Stimulated activated CD8-positive, alpha-beta memory T cell treated with anti-CD3 and anti-CD28 coated beads, Interleukin-2, amount 100 ng/mL, for 1 hour (primary cell): ENCODE measurements at regions not wholly inside any gene's neighbourhood (a gene's known extent, or its start where the extent isn't known, plus 50 kb on each side); places are given as distances from the start of the nearest gene placed in this dataset.
"Not testable (repeated sequence)": the region's sequence is repeated elsewhere in the genome, so short reads cannot be mapped to it uniquely, and the experiment has no call there.

Experiments used
- DNase-seq, 2 donors: peaks; one replicate each; pipeline ENCODE4 v3.0.0-alpha.2; 2020; ENCODE audit warnings: low read depth in 2 of 2

DNA sequence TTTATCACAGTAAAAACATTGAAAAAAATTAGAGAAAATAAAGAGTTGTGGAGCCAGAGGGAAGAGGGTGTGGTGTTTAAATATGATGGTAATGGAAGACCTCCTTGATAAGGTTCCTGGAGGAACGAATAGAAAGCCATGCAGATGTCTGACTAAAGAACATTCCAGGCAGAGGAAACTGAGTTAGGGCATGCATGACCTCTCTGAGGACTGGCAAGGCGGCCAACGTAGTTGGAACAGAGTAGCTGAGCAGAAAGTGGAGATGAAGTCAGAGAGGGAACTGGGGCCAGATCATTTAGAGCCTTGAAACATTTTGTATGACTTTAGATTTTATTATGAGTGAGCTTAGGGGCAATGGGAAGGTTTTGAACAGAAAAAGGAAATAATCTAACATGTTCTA is 377.5 kb downstream of the HLX start:
- no peak for DNase-seq

DNA sequence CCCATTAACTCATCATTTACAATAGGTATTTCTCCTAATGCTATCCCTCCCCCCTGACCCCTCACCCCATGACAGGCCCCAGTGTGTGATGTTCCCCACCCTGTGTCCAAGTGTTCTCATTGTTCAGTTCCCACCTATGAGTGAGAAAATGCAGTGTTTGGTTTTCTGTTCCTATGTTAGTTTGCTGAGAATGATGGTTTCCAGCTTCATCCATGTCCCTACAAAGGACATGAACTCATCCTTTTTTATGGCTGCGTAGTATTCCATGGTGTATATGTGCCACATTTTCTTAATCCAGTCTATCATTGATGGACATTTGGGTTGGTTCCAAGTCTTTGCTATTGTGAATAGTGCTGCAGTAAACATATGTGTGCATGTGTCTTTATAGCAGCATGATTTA is 378.3 kb downstream of the HLX start:
- DNase-seq: not testable (repeated sequence)

DNA sequence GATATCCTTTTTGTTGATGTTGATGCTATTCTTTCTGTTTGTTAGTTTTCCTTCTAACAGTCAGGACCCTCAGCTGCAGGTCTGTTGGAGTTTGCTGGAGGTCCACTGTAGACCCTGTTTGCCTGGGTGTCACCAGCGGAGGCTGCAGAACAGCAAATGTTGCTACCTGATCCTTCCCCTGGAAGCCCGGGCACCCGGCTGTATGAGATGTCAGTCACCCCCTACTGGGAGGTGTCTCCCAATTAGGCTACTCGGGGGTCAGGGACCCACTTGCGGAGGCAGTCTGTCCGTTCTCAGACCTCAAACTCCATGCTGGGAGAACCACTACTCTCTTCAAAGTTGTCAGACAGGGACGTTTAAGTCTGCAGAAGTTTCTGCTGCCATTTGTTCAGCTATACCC is 383.4 kb downstream of the HLX start:
- DNase-seq: not testable (repeated sequence)

DNA sequence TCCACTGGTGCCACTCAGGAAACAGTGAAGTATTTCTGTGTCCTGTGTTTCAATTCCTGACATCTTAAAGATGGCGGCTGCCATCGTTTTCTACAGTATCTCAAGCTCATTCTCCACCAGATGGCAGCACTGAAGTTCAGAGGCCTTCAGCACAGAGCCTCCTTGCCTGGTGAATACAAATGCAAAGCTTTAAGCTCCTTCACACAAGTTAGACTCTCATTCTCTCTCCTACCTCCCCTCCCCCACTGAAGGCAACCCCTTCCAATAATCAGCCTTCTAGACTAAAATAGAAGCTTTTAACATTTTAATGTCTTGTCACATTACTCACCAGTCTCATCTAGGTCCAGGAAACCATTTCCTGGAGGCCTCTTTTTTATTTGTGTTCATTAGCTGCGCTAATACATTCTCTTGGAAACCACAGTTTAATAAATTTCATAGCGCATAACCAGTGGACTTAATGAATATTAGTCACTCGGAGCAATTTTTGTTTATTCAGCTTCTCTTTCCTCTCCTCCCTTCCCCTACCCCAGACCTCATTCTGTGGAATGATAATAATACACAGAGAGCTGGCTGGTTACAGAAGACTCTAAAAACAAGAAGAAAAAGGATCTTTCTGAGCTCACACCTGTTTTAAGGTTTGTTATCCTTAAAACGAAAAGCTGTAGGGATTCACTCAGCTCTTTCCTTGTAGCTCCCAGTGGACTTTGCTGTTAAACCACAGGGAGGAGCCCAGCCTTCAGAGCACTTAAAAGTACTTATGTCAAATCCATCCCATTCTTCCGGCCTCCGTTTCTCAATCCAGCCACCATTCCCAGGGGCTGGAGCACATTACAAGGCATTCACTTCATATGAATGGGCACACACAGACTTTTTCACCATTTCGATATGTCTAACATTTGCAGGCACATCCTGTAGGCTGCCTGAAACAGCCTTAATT is 384.9 kb downstream of the HLX start:
- peak in 1 of 2 donors; percentile 3 for DNase-seq

DNA sequence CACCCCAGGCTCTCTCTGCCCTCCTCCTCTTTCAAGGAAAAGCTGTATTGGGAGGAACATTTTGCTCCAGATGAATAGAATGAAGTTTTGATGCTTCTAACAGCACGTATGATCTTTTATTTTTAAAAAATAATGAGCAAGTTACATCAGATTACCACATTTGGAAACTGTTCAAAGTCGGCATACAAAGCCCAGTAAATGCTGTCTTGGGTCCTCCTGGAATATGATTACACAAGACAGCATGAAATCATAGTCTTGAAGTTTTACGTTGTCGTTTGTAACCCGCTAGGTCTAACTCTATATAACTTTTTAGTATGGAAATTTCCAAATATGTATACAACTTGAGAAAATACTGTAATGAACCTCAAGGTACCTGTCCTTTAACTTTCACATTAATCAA is 385.6 kb downstream of the HLX start:
- DNase-seq: no peak

DNA sequence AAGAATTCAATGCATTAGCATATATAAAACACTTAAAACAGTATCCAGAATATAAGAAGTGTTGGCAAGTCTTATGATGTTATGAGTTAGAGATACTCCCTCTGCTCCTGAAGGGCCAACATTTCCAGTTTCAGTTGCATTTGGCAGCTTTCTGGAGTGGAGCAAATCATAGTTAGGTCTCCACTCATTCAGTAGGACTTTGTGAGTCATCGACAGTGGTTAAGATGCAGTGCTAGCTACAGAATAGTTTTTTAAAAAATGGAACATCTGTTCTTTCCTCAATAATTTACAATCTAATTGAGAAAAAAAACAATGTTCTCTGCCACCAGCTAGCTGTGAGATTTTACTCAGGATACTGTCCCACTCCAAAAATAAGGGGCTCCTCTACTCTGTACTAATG is 389.1 kb downstream of the HLX start:
- no peak for DNase-seq

DNA sequence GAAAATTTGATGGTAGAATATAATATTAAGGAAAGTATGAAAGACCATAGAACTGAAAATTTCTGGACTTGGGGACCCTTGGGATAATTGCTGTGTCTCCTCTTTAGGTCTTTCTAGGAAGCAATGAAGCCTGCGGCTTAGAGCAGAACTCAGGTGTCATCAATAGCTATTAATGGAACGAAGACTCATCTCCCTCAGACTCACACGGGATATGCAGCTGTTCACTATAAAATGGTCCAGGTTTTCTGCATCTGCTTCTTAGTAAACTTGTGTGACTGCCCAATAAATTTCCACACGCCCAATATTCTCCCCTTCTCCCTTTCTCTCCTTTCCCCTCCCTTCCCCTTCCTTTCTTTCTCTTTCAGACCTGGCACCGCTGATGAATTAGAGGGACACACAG is 392.5 kb downstream of the HLX start:
- no peak for DNase-seq

DNA sequence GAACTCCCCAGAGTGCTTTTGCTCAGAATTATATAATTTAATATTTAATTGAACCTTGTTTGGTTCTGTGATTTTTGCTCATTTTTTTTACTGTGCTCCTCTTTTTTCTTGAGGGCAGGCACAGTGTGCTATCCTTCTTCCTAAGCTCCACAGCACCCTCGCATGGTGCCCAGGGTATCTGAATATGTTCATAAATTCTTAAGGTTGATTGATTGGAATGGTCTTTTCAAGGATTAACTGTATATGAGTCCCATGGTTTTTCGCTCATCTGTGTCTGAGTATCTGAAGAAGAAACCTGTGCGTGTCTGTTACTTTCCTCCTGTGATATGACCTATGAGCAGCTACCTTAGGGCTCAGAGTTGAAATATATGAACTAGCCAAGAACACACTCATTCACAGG is 393.7 kb downstream of the HLX start:
- DNase-seq: no peak

DNA sequence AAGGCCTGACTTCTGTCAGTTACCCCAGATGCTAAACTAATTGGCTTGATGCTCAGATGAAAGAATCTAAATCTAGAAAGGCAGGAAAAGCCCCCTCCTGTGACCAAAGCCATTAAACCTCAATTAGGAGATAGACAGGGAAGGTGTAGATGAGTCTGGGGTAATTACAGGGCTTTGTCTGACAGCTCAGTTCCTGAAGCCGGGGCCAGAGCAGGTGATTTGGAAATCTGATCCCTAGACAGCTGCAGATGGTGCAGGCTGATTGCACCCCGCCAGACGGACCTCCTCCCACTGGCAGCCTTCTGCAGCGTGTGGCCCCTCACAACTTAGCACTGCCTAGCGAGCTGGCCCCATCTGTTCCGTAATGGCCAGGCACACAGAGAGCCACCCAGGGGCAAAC is 395.1 kb downstream of the HLX start:
- DNase-seq: no peak

DNA sequence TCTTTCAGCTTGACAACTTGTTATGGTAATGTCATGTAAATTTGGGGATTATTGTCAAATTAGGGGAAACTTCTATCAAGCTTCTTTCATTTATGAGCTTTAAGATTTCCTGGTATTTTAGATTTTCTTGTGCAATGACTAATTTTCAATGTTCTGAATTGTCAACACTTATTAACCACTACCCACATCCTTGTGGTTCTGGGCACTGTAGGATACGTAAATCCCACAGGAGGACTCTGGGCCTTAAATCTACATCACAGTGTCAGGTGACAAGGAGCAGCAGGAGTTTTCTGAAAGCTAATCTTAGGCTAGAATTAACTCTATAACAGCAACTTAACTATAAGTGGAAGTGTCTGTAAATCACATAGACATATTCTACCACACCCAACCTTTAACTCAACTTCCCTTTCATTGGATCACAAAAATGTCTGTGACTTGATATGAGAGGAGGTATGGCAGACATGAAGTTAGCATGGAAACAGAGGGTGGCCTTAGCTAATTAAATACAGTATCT is 397.7 kb downstream of the HLX start:
- no peak for DNase-seq

DNA sequence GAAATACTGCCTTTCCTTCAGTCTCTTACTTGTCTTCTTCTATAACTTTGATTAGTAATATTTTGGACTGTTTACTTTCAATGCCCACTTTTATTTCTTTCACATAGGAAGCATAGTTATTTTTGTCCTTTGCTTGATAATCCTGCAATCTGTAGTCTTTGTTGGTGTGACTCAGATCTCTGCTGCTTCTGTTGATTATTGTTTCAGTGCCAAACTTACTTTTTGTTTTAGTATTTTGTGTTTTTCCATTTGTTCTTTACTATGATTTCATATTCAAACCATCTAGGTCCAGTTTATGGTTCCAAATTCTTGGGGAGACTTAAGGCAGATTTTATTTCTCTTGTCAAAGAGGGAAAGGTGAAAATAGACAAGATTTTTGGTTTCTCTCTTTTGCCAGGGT is 399.9 kb downstream of the HLX start:
- no peak for DNase-seq

DNA sequence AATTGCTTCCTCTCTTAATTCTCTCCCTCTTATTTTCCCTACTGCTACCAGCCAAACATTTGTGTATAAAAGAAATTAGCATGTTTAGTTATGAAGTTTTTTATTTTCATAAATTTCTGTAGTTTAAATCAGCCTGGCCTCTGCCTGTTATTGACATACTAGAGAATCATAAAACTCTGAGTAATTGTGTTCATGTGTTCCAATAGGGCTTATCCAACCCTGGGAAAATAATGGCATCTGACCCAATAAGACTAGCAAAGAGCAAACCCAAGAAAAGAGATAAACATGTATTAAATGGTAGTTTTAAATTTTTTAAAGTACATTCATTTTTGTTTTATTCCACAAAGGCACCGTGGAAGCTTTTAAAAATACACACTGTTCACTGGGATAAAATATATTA is 404.3 kb downstream of the HLX start:
- no peak for DNase-seq

DNA sequence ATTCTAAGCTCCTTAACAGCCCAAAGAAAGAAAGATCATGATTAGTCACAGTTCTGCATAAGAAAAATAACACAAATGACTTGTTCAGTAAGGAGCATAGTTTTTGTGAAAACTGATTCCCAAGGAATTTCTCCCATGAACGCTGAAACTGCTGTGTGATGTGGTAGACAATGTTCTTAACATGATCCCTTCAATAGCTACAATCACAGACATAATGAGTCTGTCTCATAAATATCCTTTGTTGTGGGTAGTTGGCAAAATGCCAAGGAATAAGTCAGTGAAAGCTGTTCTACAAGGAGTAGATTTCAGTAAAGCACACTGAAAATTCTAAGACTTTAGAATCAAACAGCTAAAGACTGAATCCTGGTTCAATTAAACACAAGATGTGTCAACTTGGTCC is 404.8 kb downstream of the HLX start:
- no peak for DNase-seq

DNA sequence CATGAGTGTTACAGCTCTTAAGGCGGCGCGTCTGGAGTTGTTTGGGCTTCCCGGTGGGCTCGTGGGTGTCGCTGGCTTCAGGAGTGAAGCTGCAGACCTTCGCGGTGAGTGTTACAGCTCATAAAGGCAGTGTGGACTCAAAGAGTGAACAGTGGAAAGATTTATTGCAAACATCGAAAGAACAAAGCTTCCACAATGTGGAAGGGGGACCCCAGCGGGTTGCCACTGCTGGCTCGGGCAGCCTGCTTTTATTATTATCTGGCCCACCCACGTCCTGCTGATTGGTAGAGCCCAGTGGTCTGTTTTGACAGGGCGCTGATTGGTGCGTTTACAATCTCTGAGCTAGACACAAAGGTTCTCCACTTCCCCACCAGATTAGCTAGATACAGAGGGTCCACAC is 405.7 kb downstream of the HLX start:
- DNase-seq: not testable (repeated sequence)

DNA sequence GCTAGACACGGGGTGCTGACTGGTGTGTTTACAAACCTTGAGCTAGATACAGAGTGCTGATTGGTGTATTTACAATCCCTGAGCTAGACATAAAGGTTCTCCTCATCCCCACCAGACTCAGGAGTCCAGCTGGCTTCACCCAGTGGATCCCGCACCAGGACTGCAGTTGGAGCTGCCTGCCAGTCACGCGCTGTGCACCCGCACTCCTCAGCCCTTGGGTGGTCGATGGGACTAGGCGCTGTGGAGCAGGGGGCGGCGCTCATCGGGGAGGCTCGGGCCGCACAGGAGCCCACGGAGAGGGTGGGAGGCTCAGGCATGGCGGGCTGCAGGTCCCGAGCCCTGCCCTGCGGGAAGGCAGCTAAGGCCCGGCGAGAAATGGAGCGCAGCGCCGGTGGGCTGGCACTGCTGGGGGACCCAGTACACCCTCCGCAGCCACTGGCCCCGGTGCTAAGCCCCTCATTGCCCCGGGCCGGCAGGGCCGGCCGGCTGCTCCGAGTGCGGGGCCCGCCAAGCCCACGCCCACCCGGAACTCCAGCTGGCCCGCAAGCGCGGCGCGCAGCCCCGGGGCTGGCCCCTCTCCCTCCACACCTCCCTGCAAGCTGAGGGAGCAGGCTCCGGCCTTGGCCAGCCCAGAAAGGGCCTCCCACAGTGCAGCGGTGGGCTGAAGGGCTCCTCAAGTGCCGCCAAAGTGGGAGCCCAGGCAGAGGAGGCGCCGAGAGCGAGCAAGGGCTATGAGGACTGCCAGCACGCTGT is 406.4 kb downstream of the HLX start:
- DNase-seq: not testable (repeated sequence)

DNA sequence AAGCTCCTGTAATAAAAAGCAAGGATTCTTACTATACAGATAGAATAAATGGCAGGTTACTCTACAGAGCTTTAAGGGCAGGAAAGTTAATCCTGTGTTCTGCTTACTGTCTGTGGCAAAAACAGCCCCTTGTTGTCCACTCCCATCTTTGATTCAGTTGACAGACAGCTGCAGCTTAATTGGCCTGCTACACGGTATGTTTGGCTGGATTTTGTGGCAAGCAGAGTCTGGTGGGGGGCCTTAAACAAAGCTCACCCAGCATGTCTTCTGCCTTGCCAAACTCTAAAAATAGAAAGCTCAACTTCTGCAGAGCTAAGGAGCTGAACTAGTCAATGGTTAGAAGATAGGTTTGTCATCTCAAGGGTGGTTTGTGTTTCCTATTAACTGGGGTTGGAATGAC is 407.2 kb downstream of the HLX start:
- DNase-seq: no peak

DNA sequence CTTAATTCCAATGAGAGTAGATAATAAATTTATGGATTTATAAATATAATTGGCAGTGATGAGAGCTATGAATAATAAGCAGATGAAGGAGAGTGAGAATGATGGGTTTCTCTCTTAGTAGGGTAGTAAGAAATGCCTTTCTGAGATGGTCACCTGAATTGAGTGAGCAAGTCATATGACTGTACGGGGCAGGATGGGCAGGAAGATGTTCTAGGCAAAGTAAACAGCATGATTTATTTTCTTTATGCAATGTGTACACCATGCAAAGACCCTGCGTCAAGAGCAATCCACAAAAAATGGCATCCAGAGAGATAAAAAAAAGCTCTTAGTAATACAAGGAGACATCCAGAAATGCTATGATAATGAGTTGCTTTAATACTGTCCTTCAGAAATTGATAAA is 409.9 kb downstream of the HLX start:
- no peak for DNase-seq

DNA sequence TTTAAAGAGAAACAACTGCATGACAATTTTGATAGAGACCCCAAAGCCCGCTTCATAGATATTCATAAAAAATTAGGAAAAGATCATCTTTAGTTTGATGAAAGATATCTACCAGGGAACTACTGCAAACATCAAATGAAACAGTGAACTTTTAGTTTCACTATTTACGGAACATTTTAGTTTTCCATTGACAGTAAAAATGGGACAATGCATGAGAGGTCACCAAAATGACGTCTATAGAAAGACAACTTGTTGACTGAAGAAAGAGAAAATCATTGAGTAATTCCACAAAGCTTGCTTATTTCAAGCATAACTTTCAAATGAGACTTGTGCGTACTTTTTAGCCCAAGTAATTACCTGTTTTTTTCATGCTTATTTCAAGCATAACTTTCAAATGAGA is 411.4 kb downstream of the HLX start:
- no peak for DNase-seq

DNA sequence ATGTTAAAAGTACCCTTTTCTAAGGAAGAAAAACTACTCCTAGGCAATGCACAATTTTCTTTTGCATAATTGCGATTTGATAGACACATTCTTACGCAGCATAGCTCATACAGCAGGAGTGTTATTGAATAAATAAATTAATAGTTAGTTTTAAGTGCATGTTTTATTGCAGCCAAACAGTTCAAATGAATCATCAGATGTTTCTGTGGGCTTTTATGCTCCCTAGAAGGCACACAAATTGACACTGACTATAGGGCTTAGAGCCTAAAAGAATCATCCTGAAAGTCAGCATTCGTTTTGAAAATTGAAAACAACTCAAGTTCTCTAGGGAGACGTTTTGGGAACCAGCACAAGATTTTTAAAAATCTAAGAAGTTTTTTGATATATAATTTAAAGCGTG is 411.9 kb downstream of the HLX start:
- no peak for DNase-seq

DNA sequence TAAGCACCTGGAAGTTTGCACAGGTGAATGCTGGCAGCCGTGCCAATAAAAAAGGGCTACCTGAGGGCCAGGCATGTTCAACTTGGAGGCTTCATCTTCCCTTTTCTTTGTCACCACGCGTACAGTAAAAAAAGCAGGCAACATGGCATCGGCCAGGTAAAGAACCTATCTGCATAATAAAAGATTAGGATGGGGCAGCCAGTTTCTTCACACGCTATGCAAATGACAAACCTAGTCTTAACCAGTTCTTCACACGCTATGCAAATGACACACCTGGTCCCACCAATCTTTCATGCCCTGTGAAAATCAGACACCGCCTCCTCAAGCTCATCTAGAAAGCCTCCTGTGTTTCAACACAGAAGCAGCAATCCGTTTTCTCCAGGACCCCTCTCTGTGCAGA is 413.4 kb downstream of the HLX start:
- DNase-seq: no peak

DNA sequence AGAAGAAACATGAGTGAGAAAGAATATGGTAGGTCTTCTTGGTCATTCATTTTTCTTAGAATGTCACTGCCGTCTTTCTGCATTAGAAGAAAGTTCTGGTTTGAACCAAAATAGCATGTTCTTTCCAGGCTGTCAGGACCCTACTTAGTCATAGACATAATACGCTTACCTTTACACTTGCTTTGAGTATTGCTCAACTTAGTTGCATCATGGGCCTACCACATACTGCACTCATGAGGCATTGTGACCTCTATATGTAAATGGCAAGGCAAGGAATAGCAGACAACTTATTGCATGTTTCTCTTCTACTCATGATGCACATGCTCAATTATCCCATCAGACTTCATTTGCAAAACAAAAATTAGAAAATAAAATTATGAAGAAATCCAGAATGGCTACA is 415.0 kb downstream of the HLX start:
- DNase-seq: no peak

DNA sequence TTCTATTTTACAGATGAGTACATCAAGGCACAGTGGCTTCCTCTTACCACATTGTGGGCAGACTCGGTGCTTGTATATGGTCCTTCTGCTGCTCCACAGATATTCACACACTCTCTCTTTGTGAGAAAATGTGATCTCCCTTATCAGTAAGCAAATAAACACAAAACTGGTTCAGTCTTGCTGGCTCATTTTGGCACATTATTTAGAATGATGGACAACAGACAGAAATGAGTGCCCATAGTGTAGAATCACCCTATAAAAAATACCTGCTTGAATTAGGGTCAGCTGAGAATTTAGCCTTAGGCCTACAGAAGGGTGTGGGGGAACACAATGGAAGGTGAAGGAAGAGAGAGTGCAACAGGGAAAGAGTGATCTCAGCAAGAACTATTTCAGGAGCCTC is 423.1 kb downstream of the HLX start:
- no peak for DNase-seq

DNA sequence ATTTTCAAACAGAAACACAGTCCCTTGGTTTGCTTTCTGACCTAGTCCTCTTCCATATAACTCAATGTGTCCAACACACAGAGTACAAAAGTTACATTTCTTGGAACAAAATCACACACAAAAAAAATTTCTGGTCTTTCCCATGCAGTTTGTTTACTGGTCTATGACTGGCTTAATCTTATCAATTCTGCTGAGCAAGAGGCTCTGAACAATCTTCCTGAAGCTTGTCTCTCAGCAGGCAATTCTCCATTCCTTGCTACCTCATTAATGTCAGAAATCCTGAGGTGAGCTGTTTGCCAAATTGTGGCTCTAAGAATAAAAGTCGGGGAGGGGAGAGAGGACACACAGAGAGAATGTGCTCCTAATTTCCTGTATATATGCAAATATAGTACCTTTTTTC is 423.6 kb downstream of the HLX start:
- no peak for DNase-seq
